ENCODE measurements at regions not wholly inside any gene's neighbourhood (a gene's known extent, or its start where the extent isn't known, plus 50 kb on each side); places are given as distances from the start of the nearest gene placed in this dataset.

DNA sequence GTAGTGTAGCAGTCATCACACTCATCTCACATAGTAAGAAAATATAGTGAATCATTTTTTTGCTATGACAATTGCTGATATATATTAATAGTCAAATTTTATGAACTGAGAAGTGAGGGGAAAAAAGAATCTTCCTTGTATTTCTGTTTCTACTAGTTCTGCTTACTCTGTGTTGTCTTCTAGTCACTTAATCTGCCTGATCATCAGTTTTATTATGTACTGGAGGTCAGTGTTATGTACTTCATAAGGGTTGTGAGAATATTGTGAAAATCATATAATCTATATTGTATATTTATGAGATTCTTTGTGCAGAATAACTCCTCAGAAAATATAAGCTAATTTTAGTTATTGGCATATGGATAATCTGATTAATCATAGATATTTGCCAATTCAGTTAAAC is 546.9 kb upstream of the RIOK2 start:
- DNase-seq (ENCODE audit: low spot score): no peak

GRCh38 chr5:97735209-97735608 is 552.2 kb upstream of the RIOK2 start:
- no peak for DNase-seq (ENCODE audit: low spot score)

DNA sequence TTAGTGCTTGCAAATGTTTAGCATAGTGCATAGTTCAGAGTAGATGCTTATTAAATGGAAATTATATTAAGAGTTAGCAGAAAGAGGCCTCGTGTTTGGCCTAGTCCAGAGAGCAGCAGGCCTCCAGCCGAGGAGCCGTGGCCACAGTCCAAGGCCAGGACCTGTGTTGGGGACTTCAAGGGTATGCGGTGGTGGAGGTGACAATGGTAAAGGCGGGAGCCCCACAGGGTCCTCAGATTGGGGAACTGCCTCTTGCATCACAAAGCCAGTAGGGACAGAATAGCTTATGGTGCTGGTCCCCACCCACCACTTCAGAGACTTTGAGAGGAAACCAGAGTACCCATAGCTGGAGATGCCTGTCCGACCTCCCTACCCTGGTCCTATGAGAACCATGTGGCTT is 554.6 kb upstream of the RIOK2 start:
- DNase-seq (ENCODE audit: low spot score): no peak

- no peak for DNase-seq (ENCODE audit: low spot score)
Observed at GRCh38 chr5:97745817-97746216, 562.8 kb upstream of the RIOK2 start.

DNA sequence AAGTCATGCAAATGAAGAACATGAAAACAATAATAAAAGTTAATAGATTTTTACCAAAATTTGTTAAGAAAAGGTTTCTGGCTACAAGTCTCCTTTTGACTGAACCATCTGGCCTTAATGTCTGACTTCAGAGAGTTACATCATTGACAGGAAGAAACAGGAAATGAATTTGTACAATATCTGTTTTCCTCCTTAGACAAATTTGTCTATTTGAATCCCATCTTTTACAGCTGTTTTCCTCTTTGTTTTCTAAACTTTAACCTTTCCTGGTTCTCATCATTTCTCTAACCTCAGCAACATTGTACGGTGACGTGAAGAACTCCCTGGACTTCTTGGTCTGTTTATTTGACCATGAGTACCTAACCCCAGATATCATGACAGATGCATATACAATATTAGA is 567.5 kb upstream of the RIOK2 start:
- no peak for DNase-seq (ENCODE audit: low spot score)

DNA sequence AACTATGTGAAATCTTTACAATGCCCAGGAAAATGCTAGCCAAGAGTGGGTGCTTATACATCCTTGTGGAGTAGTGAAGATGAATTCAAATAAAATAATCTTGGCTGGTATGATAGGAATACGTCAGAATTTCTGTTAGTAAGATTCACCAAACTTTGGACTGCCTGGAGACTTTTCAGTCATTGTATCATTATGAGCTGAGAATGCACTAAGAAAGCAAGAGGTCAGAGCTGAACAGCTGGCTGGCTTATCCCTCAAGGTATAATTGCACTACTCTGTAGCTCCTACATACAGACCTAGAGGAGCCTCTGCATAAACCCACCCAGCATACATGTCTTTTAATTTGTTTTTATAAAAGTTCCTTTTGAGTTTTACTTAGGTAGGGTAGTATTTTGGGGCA is 568.5 kb upstream of the RIOK2 start:
- no peak for DNase-seq (ENCODE audit: low spot score)

DNA sequence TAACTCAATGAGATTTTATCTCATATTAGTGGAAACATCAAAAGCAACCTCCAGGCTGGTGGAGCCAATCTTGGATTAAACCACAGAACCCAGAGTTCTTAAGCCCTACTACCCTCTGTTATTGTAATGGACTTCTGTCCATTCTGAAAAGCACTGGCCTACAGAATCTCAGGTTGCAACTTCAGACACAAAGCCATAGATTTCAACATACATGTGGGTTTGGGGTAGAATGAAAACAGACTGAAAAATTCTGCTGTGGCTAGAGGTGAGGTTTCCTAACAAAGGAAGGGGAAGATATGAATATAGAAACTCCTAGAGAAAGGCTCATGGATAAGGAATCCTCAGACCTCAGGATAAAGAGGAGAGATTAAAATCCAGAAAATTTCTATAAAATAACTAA is 569.8 kb upstream of the RIOK2 start:
- no peak for DNase-seq (ENCODE audit: low spot score)

GRCh38 chr5:97762483-97762882 is 579.4 kb upstream of the RIOK2 start:
- no peak for DNase-seq (ENCODE audit: low spot score)

- DNase-seq (ENCODE audit: low spot score): no peak
Observed at GRCh38 chr5:97764700-97765099, 581.7 kb upstream of the RIOK2 start.

DNA sequence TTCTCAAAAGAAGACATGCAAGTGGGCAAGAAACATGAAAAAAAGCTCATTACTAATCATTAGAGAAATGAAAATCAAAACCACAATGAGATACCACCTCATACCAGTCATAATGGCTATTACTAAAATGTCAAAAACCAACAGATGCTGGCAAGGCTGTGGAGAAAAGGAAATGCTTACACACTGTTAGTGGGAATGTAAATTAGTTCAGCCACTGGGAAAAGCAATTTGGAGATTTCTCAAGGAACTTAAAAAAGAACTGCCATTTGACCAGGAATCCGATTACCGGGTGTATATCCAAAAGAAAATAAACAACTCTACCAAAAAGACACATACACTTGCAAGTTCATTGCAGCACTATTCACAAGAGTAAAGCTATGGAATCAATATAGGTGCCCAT is 595.4 kb upstream of the RIOK2 start:
- DNase-seq (ENCODE audit: low spot score): no peak

GRCh38 chr5:97788369-97788768 is 605.3 kb upstream of the RIOK2 start:
- no peak for DNase-seq (ENCODE audit: low spot score)

- no peak for DNase-seq (ENCODE audit: low spot score)
Observed at GRCh38 chr5:97797994-97798451, 615.0 kb upstream of the RIOK2 start.

GRCh38 chr5:97801461-97801860 is 618.4 kb upstream of the RIOK2 start:
- DNase-seq (ENCODE audit: low spot score): no peak

GRCh38 chr5:97820138-97820537 is 637.1 kb upstream of the RIOK2 start:
- no peak for DNase-seq (ENCODE audit: low spot score)

DNA sequence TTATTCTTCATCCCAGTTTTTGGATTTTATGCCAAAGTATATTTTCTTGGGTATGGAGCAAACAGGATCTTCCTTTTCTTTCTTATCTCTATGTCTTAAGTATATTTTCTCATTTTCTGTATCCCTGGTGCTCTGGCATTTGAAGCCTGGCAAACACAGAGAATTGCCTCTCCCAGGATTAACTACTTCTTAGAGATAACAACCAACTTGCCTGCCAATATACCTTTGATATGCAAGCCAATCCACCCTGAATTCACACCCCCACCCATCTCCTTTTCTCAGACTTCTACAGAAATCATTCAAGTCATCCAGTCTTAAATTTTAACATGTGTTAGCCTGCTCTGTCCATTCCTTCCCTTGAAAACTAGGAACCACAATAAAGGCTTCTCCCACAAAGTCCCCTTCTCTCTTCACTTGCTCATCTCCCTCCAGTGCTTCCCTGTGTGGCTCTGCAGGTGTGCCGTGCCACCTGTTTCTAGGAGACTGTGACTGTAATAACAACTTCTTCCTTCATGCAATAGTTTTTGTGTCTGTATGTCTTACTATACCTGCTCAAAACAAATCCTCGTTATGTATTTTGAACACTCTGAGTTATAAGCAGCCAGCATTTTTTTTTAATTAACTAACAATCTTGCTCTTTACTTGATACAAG is 649.7 kb upstream of the RIOK2 start:
- no peak for DNase-seq (ENCODE audit: low spot score)

- DNase-seq (ENCODE audit: low spot score): no peak
Observed at GRCh38 chr5:97834561-97834960, 651.5 kb upstream of the RIOK2 start.

DNA sequence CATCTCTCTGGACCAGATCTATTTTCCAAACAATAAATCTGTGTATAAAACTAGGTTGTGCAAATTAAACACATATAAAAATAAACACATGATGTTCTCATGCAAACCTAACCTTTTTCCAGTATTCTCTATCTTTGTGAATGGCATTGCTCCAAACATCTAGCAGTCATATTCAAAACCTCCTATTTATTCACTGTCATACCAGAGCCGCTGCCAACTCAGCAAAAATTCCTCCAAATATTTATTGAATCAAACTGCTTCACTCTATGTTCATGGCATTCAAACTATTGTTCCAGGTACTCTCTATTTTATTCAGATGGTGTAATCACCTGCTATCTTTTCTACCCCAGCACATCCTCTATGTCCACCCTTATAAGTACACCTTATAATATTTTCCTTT is 652.1 kb upstream of the RIOK2 start:
- no peak for DNase-seq (ENCODE audit: low spot score)

- no peak for DNase-seq (ENCODE audit: low spot score)
Observed at GRCh38 chr5:97836816-97837215, 653.8 kb upstream of the RIOK2 start.

DNA sequence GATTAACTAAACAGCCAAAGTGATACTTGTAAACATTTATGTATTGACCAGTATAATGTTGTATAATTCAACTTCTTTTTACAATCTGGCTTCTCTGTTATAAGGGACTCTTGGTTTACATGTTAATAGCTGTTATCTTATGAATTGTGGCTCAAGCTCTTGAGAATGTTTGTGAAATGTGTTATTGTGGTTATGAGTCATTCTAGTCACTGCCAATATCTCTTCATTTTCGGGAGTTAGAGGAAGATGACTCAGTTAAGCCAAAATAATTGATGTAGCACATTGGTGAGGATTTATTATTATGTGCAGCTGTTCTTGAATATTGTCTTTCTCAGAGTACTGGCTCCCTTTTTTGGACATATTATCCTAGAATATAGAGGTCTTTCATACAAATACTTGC is 655.2 kb upstream of the RIOK2 start:
- DNase-seq (ENCODE audit: low spot score): no peak

DNA sequence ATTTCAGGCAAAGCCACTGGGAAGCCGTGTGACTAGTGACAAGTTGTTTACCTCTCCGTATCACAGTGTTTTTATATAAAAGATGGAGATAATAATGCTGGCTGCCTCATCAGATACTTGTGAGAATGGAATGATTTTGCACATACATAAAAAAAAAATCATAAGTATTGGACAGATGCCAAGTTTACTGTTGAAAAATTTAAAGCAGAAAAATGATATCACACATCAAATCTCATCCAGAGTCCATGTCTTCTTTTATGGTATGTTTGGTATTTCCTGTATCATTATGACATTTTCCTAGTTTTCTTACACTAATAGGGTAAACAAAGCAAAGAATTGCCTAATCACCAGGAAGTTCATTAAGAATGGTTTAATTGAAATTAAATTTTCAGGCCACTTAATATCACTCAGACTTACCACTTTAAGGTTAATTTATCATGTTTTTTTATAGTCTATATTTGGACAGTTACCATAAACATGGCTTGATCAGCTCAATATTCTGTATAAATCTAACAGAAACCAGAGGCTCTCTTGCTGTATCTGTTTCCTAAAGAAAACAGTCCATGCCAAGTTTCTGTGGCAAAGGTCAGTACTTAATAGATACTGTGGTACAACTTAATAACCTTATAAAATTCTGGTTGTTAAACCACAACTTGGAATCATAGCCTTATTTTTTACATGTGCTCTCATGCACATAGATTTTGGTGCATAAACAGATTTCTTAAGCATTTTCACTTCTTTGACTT is 656.5 kb upstream of the RIOK2 start:
- DNase-seq (ENCODE audit: low spot score): no peak

DNA sequence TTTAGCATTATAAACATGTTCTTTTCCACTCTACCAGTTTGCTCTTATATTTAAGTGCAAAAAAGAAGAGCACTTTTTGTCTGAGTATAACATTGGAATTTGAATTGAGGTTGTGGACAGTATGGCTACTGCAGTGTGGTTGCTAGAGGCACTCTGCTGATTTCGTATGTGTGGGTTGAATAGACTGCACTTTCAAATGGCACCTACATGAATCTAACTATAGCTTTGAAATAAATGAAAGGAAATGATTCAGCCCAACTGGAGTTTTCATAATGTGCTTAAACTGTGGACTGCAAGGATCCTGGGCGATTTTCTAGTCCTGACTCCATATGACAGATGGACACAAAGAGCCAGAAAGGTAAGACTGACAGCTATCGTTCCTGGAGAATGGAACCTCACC is 657.6 kb upstream of the RIOK2 start:
- no peak for DNase-seq (ENCODE audit: low spot score)

GRCh38 chr5:97842687-97843086 is 659.6 kb upstream of the RIOK2 start:
- no peak for DNase-seq (ENCODE audit: low spot score)

- DNase-seq (ENCODE audit: low spot score): no peak
Observed at GRCh38 chr5:97844797-97845196, 661.8 kb upstream of the RIOK2 start.

GRCh38 chr5:97846643-97847042 is 663.6 kb upstream of the RIOK2 start:
- no peak for DNase-seq (ENCODE audit: low spot score)

All from CD4-positive, alpha-beta T cell treated with Interleukin-6 at 100 ng/mL for 8 hours (primary cell).